Activated CD8-positive, alpha-beta memory T cell treated with anti-CD3 and anti-CD28 coated beads, Interleukin-2, amount 50 U/mL, for 1 hour (primary cell): ENCODE measurements at regions not wholly inside any gene's neighbourhood (a gene's known extent, or its start where the extent isn't known, plus 50 kb on each side); places are given as distances from the start of the nearest gene placed in this dataset.
"Not testable (repeated sequence)": the region's sequence is repeated elsewhere in the genome, so short reads cannot be mapped to it uniquely, and the experiment has no call there.

Experiments used
- DNase-seq: peaks from one replicate; pipeline ENCODE4 v3.0.0-alpha.2; 2020; ENCODE audit errors: extremely low read depth

GRCh38 chr15:93360976-93361375 lies 272.0 kb upstream of the RGMA start:
- DNase-seq, result no peak

- no peak for DNase-seq
Measured at GRCh38 chr15:93360318-93360717, 271.3 kb upstream of the RGMA start.

- DNase-seq, result no peak
Measured at GRCh38 chr15:93359425-93360131, 270.6 kb upstream of the RGMA start.

- no peak for DNase-seq
Measured at GRCh38 chr15:93359060-93359408, 270.0 kb upstream of the RGMA start.

- DNase-seq, result no peak
Measured at GRCh38 chr15:93358166-93359059, 269.4 kb upstream of the RGMA start.

- DNase-seq, result no peak
Measured at GRCh38 chr15:93348711-93349545, 259.9 kb upstream of the RGMA start.

GRCh38 chr15:93347986-93348385 lies 259.0 kb upstream of the RGMA start:
- no peak for DNase-seq

GRCh38 chr15:93345981-93346380 lies 257.0 kb upstream of the RGMA start:
- no peak for DNase-seq

- DNase-seq, result not testable (repeated sequence)
Measured at GRCh38 chr15:93343402-93343801, 254.4 kb upstream of the RGMA start.

GRCh38 chr15:93341164-93341563 lies 252.2 kb upstream of the RGMA start:
- DNase-seq, result no peak

GRCh38 chr15:93340406-93340805 lies 251.4 kb upstream of the RGMA start:
- DNase-seq, result no peak

GRCh38 chr15:93333796-93334195 lies 244.8 kb upstream of the RGMA start:
- DNase-seq, result no peak

GRCh38 chr15:93333126-93333525 lies 244.1 kb upstream of the RGMA start:
- DNase-seq, result not testable (repeated sequence)

GRCh38 chr15:93332168-93332553 lies 243.2 kb upstream of the RGMA start:
- DNase-seq, result no peak

- DNase-seq, result no peak
Measured at GRCh38 chr15:93331545-93332167, 242.6 kb upstream of the RGMA start.

GRCh38 chr15:93330912-93331544 lies 242.0 kb upstream of the RGMA start:
- DNase-seq, result no peak

- no peak for DNase-seq
Measured at GRCh38 chr15:93327364-93327763, 238.4 kb upstream of the RGMA start.

GRCh38 chr15:93324186-93324975 lies 235.4 kb upstream of the RGMA start:
- no peak for DNase-seq

- no peak for DNase-seq
Measured at GRCh38 chr15:93321881-93322282, 232.9 kb upstream of the RGMA start.

- no peak for DNase-seq
Measured at GRCh38 chr15:93319121-93319814, 230.3 kb upstream of the RGMA start.
